ENCODE measurements at regions not wholly inside any gene's neighbourhood (a gene's known extent, or its start where the extent isn't known, plus 50 kb on each side); places are given as distances from the start of the nearest gene placed in this dataset.

DNA sequence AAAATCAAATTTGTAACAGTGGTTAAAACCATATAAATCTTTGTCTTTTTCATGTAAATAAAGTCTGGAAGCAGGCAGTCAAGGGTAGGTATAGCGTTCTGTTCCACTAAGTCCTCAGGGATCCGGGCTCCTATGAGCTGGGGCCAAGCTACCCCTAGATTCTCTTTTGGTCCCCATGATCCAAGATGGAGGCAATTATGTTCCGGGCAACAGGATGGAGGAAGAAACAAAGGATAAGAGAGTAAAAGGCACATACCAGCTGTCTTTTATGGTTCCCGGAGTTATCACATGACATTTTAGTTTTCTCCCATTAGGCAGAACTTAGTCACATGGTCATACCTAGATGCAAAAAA, 224.4 kb upstream of the NFE2L3 start:
- TF ChIP-seq YY1 (IDR thresholded peaks at IDR 0.05; ENCODE audit: insufficient read depth, insufficient read length) (no peak), ZNF274 (IDR thresholded peaks at IDR 0.05; ENCODE audit: low read depth, low read length) (no peak)

All from NT2/D1 (cell line).